Osteoblast (primary cell): ENCODE measurements at regions not wholly inside any gene's neighbourhood (a gene's known extent, or its start where the extent isn't known, plus 50 kb on each side); places are given as distances from the start of the nearest gene placed in this dataset.
"Not testable (repeated sequence)": the region's sequence is repeated elsewhere in the genome, so short reads cannot be mapped to it uniquely, and the experiment has no call there.

Experiments used
- DNase-seq: peaks from one replicate; pipeline ENCODE4 v3.0.0; 2011; ENCODE audit warnings: low spot score, mixed read lengths; ENCODE audit not compliant: insufficient read length; ENCODE audit errors: missing footprints
- H2AFZ ChIP-seq: 2 replicates; pipeline ENCODE4 v1.6.0; 2011; ENCODE audit warnings: mild to moderate bottlenecking, low read length
- H3K27ac ChIP-seq: 2 replicates; pipeline ENCODE4 v1.5.1; 2011; ENCODE audit warnings: mild to moderate bottlenecking, low read depth, low read length, moderate library complexity
- H3K27me3 ChIP-seq: 2 replicates; pipeline ENCODE4 v1.6.0; 2012; ENCODE audit warnings: mild to moderate bottlenecking, control low read depth, inconsistent platforms, low read length, moderate library complexity; ENCODE audit not compliant: insufficient read depth
- H3K36me3 ChIP-seq: 2 replicates; pipeline ENCODE4 v1.5.1; 2011; ENCODE audit warnings: mild to moderate bottlenecking, low read length, control low read depth, moderate library complexity; ENCODE audit not compliant: insufficient read depth
- H3K4me1 ChIP-seq: 2 replicates; pipeline ENCODE4 v1.5.1; 2011; ENCODE audit warnings: mild to moderate bottlenecking, low read length, control low read depth, moderate library complexity; ENCODE audit not compliant: insufficient read depth
- H3K4me2 ChIP-seq: 2 replicates; pipeline ENCODE4 v1.6.0; 2011; ENCODE audit warnings: mild to moderate bottlenecking, low read length; ENCODE audit not compliant: insufficient read depth
- H3K4me3 ChIP-seq: fragments of 200-600 bp; sonication (generic); 3 replicates; pipeline ENCODE4 v1.5.1; 2012; ENCODE audit warnings: mild to moderate bottlenecking, low read length, inconsistent platforms; ENCODE audit not compliant: insufficient read depth
- H3K79me2 ChIP-seq: 2 replicates; pipeline ENCODE4 v1.6.0; 2012; ENCODE audit warnings: mild to moderate bottlenecking, low read length, control low read depth, inconsistent platforms; ENCODE audit not compliant: insufficient read depth
- H3K9me3 ChIP-seq: 2 replicates; pipeline ENCODE4 v1.5.1; 2011; ENCODE audit warnings: low read depth, low read length, control low read depth
- H4K20me1 ChIP-seq: 2 replicates; pipeline ENCODE4 v1.6.0; 2012; ENCODE audit warnings: mild to moderate bottlenecking, low read length, control low read depth; ENCODE audit not compliant: insufficient read depth
- CTCF ChIP-seq: IDR thresholded peaks from 2 replicates; pipeline ENCODE4 v1.5.1; 2011; ENCODE audit warnings: mild to moderate bottlenecking, low read depth, low read length, moderate library complexity; ENCODE audit errors: extremely low read depth

- Histone ChIP-seq H2AFZ (no peak overlapping the region), H3K4me1 (no peaks in the 10 kb centered on the region), H4K20me1 (no peaks in the 10 kb centered on the region), H3K27me3 (peaks cover 3% of the 10 kb centered on the region), H3K4me2 (no peak overlapping the region), H3K36me3 (no peaks in the 10 kb centered on the region), H3K4me3 (no peak overlapping the region), H3K27ac (no peak overlapping the region), H3K9me3 (peaks cover 3% of the 10 kb centered on the region), H3K79me2 (no peaks in the 10 kb centered on the region)
- TF ChIP-seq CTCF: no peak
- no peak for DNase-seq
Observed at GRCh38 chr10:32217216-32217615, 129.7 kb downstream of the EPC1 start.

- not testable (repeated sequence) for H3K4me1 ChIP-seq, H4K20me1 ChIP-seq, DNase-seq, H3K4me2 ChIP-seq, H2AFZ ChIP-seq, H3K36me3 ChIP-seq, H3K27me3 ChIP-seq, H3K27ac ChIP-seq, H3K4me3 ChIP-seq, H3K79me2 ChIP-seq, H3K9me3 ChIP-seq
Observed at GRCh38 chr10:32213838-32214237, 133.1 kb downstream of the EPC1 start.

- H3K4me1 ChIP-seq: no peaks in the 10 kb centered on the region
- no peaks in the 10 kb centered on the region for H3K79me2 ChIP-seq
- H4K20me1 ChIP-seq: no peaks in the 10 kb centered on the region
- no peaks in the 10 kb centered on the region for H3K36me3 ChIP-seq
- no peaks in the 10 kb centered on the region for H3K9me3 ChIP-seq
- no peak for DNase-seq
- no peak for TF ChIP-seq CTCF
- peaks cover 3% of the 10 kb centered on the region for H3K27me3 ChIP-seq
- no peak overlapping the region for H3K27ac ChIP-seq
- H3K4me3 ChIP-seq: no peak overlapping the region
- H2AFZ ChIP-seq: no peak overlapping the region
- H3K4me2 ChIP-seq: no peak overlapping the region
Observed at GRCh38 chr10:32211046-32211363, 136.0 kb downstream of the EPC1 start.

GRCh38 chr10:32210306-32211045 is 136.5 kb downstream of the EPC1 start:
- peak; percentile 61 for TF ChIP-seq CTCF
- DNase-seq: peak; percentile 86

GRCh38 chr10:32208005-32208404 is 139.0 kb downstream of the EPC1 start:
- not testable (repeated sequence) for H3K27me3 ChIP-seq, H3K27ac ChIP-seq, H3K36me3 ChIP-seq, H3K4me1 ChIP-seq, DNase-seq, H4K20me1 ChIP-seq, H3K4me2 ChIP-seq, H3K4me3 ChIP-seq, H3K9me3 ChIP-seq, H3K79me2 ChIP-seq, H2AFZ ChIP-seq

More at GRCh38 chr10:32210306-32211045, 136.5 kb downstream of the EPC1 start:
- no peaks in the 10 kb centered on the region for H3K9me3 ChIP-seq
- H3K27me3 ChIP-seq: peaks cover 3% of the 10 kb centered on the region
- no peaks in the 10 kb centered on the region for H4K20me1 ChIP-seq
- no peak overlapping the region for H2AFZ ChIP-seq
- H3K4me1 ChIP-seq: peaks cover 4% of the 10 kb centered on the region
- H3K36me3 ChIP-seq: no peaks in the 10 kb centered on the region
- no peak overlapping the region for H3K27ac ChIP-seq
- no peak overlapping the region for H3K4me2 ChIP-seq
- H3K4me3 ChIP-seq: no peak overlapping the region
- no peaks in the 10 kb centered on the region for H3K79me2 ChIP-seq
